Ascending aorta (tissue), 2 donors: ENCODE measurements at regions not wholly inside any gene's neighbourhood (a gene's known extent, or its start where the extent isn't known, plus 50 kb on each side); places are given as distances from the start of the nearest gene placed in this dataset.

Source experiments
- DNase-seq, 2 donors: peaks; one replicate each; pipeline ENCODE4 v3.0.0-alpha.2; 2019; ENCODE audit warnings: low spot score in 2 of 2
- H3K27ac ChIP-seq, 2 donors: fragments of 200-600 bp; sonication (generic); one replicate each; pipeline ENCODE4 v1.5.1; 2016 to 2017; ENCODE audit warnings: mild to moderate bottlenecking in 1 of 2
- H3K27me3 ChIP-seq: fragments of 200-600 bp; sonication (generic); one replicate; pipeline ENCODE4 v1.5.1; 2017
- H3K36me3 ChIP-seq, 2 donors: fragments of 200-600 bp; sonication (generic); one replicate each; pipeline ENCODE4 v1.5.1; 2016
- H3K4me1 ChIP-seq, 2 donors: fragments of 200-600 bp; sonication (generic); one replicate each; pipeline ENCODE4 v1.5.1; 2016 to 2017; ENCODE audit warnings: mild to moderate bottlenecking in 1 of 2
- H3K4me3 ChIP-seq, 2 donors: fragments of 200-600 bp; sonication (generic); one replicate each; pipeline ENCODE4 v1.5.1; 2016 to 2017; ENCODE audit warnings: mild to moderate bottlenecking in 1 of 2
- H3K9me3 ChIP-seq, 2 donors: fragments of 200-600 bp; sonication (generic); one replicate each; pipeline ENCODE4 v1.5.1; 2016
- intact Hi-C: fragments of 100-400 bp; cut with DNase I; formaldehyde crosslinking; loops from one replicate; pipeline ENCODE4 v1.15.1; 2023
- TF ChIP-seq, protein P1 (sequence below), 3 experiments: fragments of 200-600 bp in 2 of 3; fragments of 450-650 bp in 1 of 3; sonication (generic) in 2 of 3; IDR thresholded peaks; one replicate each; pipeline ENCODE4 v1.5.1; 2016 to 2019; ENCODE audit warnings: antibody characterized with exemption in 3 of 3, mild to moderate bottlenecking in 1 of 3, moderate library complexity in 1 of 3

DNA sequence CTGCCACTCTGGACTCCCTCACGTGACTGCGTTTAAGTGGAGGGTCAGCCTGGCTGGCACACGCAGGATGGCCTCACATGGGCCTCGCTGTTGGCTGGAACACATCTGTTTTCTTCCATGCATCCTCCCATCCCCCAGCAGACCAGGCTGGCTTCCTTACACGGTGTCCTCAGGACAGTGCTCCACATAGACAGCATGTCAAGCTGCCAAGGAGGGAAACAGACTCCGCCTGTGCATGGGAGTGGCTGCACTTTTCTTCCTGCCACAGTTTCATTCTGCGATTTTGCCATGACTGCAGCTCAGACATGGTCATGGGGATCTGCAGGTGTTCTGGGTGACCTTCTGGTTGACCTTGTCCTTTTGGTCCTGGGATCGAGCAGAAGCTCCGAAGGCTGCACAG, 344.2 kb downstream of the SHANK2 start:
- H3K4me1 ChIP-seq = no peaks in the 10 kb centered on the region
- H3K27me3 ChIP-seq = no peaks in the 10 kb centered on the region
- no peaks in the 10 kb centered on the region for H3K9me3 ChIP-seq
- no peak for DNase-seq
- no peak overlapping the region for H3K27ac ChIP-seq
- H3K36me3 ChIP-seq = no peaks in the 10 kb centered on the region
- intact Hi-C loops = no loop called here
- TF ChIP-seq, protein P1, sequence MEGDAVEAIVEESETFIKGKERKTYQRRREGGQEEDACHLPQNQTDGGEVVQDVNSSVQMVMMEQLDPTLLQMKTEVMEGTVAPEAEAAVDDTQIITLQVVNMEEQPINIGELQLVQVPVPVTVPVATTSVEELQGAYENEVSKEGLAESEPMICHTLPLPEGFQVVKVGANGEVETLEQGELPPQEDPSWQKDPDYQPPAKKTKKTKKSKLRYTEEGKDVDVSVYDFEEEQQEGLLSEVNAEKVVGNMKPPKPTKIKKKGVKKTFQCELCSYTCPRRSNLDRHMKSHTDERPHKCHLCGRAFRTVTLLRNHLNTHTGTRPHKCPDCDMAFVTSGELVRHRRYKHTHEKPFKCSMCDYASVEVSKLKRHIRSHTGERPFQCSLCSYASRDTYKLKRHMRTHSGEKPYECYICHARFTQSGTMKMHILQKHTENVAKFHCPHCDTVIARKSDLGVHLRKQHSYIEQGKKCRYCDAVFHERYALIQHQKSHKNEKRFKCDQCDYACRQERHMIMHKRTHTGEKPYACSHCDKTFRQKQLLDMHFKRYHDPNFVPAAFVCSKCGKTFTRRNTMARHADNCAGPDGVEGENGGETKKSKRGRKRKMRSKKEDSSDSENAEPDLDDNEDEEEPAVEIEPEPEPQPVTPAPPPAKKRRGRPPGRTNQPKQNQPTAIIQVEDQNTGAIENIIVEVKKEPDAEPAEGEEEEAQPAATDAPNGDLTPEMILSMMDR (IDR thresholded peaks at IDR 0.05) = no peak
- H3K4me3 ChIP-seq = no peak overlapping the region

DNA sequence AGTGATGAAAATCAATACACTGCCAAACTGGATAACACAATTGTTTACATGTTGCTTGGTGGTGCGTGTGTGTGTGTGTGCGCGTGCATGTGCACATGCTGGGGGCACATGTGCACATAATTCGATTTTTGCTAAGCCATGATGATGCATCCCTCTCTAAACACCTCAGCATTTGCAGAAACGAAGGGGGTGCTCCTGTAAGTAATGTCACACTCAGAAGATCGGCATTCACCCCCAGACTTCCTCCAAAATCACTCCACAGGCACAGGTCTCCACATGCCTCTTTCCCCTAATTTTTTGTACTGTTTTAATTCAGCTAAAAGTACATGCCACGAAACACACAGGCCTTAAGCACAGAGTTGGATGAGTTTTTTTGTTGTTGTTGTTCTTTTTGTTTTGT, 341.5 kb downstream of the SHANK2 start:
- intact Hi-C loops = no loop called here
- TF ChIP-seq, protein P1 (IDR thresholded peaks at IDR 0.05) = no peak
- no peaks in the 10 kb centered on the region for H3K36me3 ChIP-seq
- no peaks in the 10 kb centered on the region for H3K4me1 ChIP-seq
- H3K27me3 ChIP-seq = no peaks in the 10 kb centered on the region
- no peak overlapping the region for H3K4me3 ChIP-seq
- DNase-seq = no peak
- no peaks in the 10 kb centered on the region for H3K9me3 ChIP-seq
- H3K27ac ChIP-seq = no peak overlapping the region

DNA sequence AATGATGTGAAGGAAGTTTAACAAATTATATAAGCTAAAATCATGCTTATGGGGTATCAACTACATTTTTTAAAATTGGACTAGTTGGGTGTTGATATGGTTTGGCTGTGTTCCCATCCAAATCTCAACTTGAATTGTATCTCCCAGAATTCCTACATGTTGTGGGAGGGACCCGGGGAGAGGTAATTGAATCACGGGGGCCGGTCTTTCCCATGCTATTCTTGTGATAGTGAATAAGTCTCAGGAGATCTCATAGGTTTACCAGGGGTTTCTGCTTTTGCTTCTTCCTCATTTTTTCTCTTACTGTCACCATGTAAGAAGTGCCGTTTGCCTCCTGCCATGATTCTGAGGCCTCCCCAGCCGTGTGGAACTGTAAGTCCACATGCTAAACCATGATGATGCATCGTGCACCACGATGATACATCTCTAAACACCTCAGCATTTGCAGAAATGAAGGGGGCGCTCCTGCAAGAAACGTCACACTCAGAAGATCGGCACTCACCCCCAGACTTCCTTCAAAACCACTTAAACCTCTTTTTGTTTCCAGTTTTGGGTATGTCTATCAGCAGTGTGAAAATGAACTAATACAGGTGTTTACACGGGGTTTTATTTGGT, 340.0 kb downstream of the SHANK2 start:
- H3K36me3 ChIP-seq = no peaks in the 10 kb centered on the region
- intact Hi-C loops = no loop called here
- H3K4me3 ChIP-seq = no peak overlapping the region
- TF ChIP-seq, protein P1 (IDR thresholded peaks at IDR 0.05) = no peak
- no peak overlapping the region for H3K27ac ChIP-seq
- H3K27me3 ChIP-seq = no peaks in the 10 kb centered on the region
- no peaks in the 10 kb centered on the region for H3K4me1 ChIP-seq
- H3K9me3 ChIP-seq = no peaks in the 10 kb centered on the region
- DNase-seq = no peak

DNA sequence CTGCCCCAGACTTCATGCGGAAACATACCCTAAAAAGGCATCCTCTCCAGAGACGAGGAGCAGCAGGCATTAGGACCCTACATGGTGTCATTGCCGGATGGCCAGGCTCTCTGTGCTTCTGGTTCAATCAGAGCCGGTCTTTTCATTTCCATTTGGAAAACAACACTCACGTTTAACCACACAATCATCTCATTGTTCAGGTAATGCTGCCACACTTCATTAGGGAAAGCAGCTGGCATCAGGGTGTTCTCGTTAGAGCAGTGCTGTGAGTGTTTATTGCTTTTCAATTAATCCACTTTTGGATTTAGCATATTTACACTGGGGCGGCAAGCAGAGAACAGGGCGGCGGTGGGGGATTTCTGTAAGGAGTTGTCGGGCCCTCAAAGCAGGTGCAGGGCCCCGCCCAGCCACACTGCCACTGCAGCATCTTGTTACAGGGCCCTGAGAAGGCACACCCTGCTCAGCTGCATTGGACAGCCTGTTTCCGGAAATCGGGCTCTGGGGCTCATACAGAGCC, 338.6 kb downstream of the SHANK2 start:
- H3K36me3 ChIP-seq = no peaks in the 10 kb centered on the region
- H3K27me3 ChIP-seq = no peaks in the 10 kb centered on the region
- no peak for DNase-seq
- no peaks in the 10 kb centered on the region for H3K4me1 ChIP-seq
- H3K9me3 ChIP-seq = peaks cover 0 to 3% of the 10 kb centered on the region in 2 donors
- TF ChIP-seq, protein P1 (IDR thresholded peaks at IDR 0.05) = no peak
- no peak overlapping the region for H3K27ac ChIP-seq
- intact Hi-C loops = no loop called here
- no peak overlapping the region for H3K4me3 ChIP-seq

DNA sequence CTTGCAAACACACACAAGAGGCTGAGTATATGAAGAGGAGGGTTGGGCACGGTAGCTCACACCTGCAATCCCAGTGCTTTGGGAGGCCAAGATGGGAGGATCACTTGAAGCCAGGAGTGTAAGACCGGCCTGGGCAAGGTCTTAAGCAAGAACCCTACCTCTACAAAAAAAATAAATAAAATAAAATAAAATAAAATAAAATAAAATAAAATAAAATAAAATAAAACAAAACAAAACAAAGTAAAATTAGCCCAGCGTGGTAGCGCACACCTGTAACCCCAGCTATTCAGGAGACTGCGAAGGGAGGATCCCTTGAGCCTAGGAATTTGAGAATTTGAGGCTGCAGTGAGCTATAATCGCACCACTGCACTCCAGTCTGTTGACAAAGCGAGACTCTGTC, 337.9 kb downstream of the SHANK2 start:
- H3K27ac ChIP-seq = no peak overlapping the region

More for the DNA sequence above, 337.9 kb downstream of the SHANK2 start:
- TF ChIP-seq, protein P1 (IDR thresholded peaks at IDR 0.05) = no peak
- no peak overlapping the region for H3K4me3 ChIP-seq
- no peaks in the 10 kb centered on the region for H3K36me3 ChIP-seq
- no peaks in the 10 kb centered on the region for H3K27me3 ChIP-seq
- H3K4me1 ChIP-seq = no peaks in the 10 kb centered on the region
- DNase-seq = no peak
- H3K9me3 ChIP-seq = peaks cover 0 to 7% of the 10 kb centered on the region in 2 donors
- intact Hi-C loops = no loop called here
